ENCODE measurements at regions not wholly inside any gene's neighbourhood (a gene's known extent, or its start where the extent isn't known, plus 50 kb on each side); places are given as distances from the start of the nearest gene placed in this dataset.

DNA sequence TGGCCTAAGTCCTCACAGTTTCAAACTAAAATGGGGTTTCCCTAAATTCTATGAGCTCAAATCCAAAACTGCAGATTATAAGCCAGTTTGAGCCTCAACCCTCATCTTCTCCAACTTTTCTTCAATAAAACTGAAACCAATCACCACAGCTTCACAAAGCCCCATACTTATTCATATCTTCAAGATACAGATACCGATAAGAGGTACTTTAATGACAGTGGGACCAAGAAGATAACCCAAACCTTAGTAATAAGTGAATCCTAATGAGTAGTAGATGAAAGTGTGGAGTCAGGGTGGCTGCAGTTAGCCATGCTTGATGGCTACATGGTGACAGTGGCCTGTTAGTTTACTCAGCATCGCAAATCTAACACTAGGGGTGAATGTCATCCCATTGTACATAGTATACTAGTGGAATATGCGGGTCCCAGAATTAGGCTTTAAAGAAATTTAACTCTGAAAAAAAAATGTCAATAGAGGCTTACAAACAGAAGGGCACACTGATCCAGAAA, 395.8 kb upstream of the PHF14 start:
- TF ChIP-seq POLR2A (IDR thresholded peaks at IDR 0.05) = no peak
- TF ChIP-seq, protein P1, sequence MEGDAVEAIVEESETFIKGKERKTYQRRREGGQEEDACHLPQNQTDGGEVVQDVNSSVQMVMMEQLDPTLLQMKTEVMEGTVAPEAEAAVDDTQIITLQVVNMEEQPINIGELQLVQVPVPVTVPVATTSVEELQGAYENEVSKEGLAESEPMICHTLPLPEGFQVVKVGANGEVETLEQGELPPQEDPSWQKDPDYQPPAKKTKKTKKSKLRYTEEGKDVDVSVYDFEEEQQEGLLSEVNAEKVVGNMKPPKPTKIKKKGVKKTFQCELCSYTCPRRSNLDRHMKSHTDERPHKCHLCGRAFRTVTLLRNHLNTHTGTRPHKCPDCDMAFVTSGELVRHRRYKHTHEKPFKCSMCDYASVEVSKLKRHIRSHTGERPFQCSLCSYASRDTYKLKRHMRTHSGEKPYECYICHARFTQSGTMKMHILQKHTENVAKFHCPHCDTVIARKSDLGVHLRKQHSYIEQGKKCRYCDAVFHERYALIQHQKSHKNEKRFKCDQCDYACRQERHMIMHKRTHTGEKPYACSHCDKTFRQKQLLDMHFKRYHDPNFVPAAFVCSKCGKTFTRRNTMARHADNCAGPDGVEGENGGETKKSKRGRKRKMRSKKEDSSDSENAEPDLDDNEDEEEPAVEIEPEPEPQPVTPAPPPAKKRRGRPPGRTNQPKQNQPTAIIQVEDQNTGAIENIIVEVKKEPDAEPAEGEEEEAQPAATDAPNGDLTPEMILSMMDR (IDR thresholded peaks at IDR 0.05) = no peak
